GM19452 (cell line): ENCODE measurements at regions not wholly inside any gene's neighbourhood (a gene's known extent, or its start where the extent isn't known, plus 50 kb on each side); places are given as distances from the start of the nearest gene placed in this dataset.
"Not testable (repeated sequence)": the region's sequence is repeated elsewhere in the genome, so short reads cannot be mapped to it uniquely, and the experiment has no call there.

ENCODE experiments used
- ATAC-seq: cut with Tn5 transposase; IDR thresholded peaks from one replicate; pipeline ENCODE4 v1.9.1; 2021; ENCODE audit not compliant: unreplicated experiment

GRCh38 chr10:78096486-78096885 is 62.8 kb downstream of the RPS24 start:
- ATAC-seq, result not testable (repeated sequence)

- not testable (repeated sequence) for ATAC-seq
Measured at GRCh38 chr10:78102593-78102992, 68.9 kb downstream of the RPS24 start.

- no peak for ATAC-seq
Measured at GRCh38 chr10:78109210-78109609, 75.5 kb downstream of the RPS24 start.

- ATAC-seq, result no peak
Measured at GRCh38 chr10:78115135-78115853, 81.6 kb downstream of the RPS24 start.

- no peak for ATAC-seq
Measured at GRCh38 chr10:78116361-78116760, 82.7 kb downstream of the RPS24 start.

GRCh38 chr10:78118591-78118990 is 84.9 kb downstream of the RPS24 start:
- no peak for ATAC-seq

GRCh38 chr10:78121801-78122200 is 88.1 kb downstream of the RPS24 start:
- no peak for ATAC-seq

- ATAC-seq, result no peak
Measured at GRCh38 chr10:78124167-78124566, 90.5 kb downstream of the RPS24 start.

- ATAC-seq, result no peak
Measured at GRCh38 chr10:78129211-78129610, 95.5 kb downstream of the RPS24 start.

GRCh38 chr10:78130966-78131710 is 97.5 kb downstream of the RPS24 start:
- no peak for ATAC-seq

GRCh38 chr10:78134773-78135306 is 101.2 kb downstream of the RPS24 start:
- ATAC-seq, result no peak

- no peak for ATAC-seq
Measured at GRCh38 chr10:78137147-78137546, 103.5 kb downstream of the RPS24 start.

- ATAC-seq, result no peak
Measured at GRCh38 chr10:78139341-78139740, 105.7 kb downstream of the RPS24 start.

- ATAC-seq, result no peak
Measured at GRCh38 chr10:78140066-78140630, 106.5 kb downstream of the RPS24 start.

GRCh38 chr10:78143576-78143975 is 109.9 kb downstream of the RPS24 start:
- ATAC-seq, result no peak

GRCh38 chr10:78146200-78146599 is 112.5 kb downstream of the RPS24 start:
- ATAC-seq, result no peak

- ATAC-seq, result no peak
Measured at GRCh38 chr10:78147202-78147601, 113.5 kb downstream of the RPS24 start.

- ATAC-seq, result no peak
Measured at GRCh38 chr10:78148216-78148960, 114.7 kb downstream of the RPS24 start.

GRCh38 chr10:78148961-78149612 is 115.4 kb downstream of the RPS24 start:
- ATAC-seq, result no peak

GRCh38 chr10:78150756-78151155 is 117.1 kb downstream of the RPS24 start:
- ATAC-seq, result no peak

- no peak for ATAC-seq
Measured at GRCh38 chr10:78155722-78156121, 122.1 kb downstream of the RPS24 start.
